ENCODE measurements at regions not wholly inside any gene's neighbourhood (a gene's known extent, or its start where the extent isn't known, plus 50 kb on each side); places are given as distances from the start of the nearest gene placed in this dataset.
A peak's percentile ranks its signal among the peaks of the same experiment; 100 is the strongest.
"Not testable (repeated sequence)": the region's sequence is repeated elsewhere in the genome, so short reads cannot be mapped to it uniquely, and the experiment has no call there.

DNA sequence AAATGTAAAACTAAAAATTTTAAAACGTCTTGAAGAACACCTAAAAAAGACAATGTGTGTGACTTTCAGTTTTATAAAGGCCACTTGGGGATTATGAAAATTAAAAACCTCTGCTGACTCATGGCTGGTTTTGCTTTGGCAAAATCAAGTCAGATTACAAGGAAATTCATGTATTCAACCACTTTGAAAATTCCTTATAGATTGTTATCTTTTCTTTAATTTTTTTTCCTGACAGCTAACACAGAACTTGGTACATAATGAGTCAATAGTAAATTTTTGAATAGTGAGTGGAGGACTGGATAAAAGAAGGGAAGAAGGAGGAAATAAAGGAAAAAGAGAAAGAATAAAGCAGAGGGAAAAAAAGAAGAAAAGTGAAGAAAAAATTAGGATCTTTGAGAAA is 1774.7 kb upstream of the ACO1 start:
- H3K27me3 ChIP-seq (replicated peaks in 1 of 2; ENCODE audit: control insufficient read depth in 2 of 2, insufficient read depth in 2 of 2, low read length in 1 of 2) = no peaks in the 10 kb centered on the region
- H3K9ac ChIP-seq (ENCODE audit: control insufficient read depth, insufficient read depth, low read length) = no peak overlapping the region
- ATAC-seq (no peak), DNase-seq (ENCODE audit: low read depth, low spot score) (no peak), FAIRE-seq (no peak)
- TF ChIP-seq, protein P1, sequence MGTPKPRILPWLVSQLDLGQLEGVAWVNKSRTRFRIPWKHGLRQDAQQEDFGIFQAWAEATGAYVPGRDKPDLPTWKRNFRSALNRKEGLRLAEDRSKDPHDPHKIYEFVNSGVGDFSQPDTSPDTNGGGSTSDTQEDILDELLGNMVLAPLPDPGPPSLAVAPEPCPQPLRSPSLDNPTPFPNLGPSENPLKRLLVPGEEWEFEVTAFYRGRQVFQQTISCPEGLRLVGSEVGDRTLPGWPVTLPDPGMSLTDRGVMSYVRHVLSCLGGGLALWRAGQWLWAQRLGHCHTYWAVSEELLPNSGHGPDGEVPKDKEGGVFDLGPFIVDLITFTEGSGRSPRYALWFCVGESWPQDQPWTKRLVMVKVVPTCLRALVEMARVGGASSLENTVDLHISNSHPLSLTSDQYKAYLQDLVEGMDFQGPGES (IDR thresholded peaks at IDR 0.05) = no peak
- TF ChIP-seq CBX3 (IDR thresholded peaks at IDR 0.05; ENCODE audit: borderline replicate concordance, low read depth) (no peak), MEF2B (IDR thresholded peaks at IDR 0.05; ENCODE audit: partially characterized antibody, poor library complexity, severe bottlenecking) (peak; percentile 31)
- TF ChIP-seq, protein P2, sequence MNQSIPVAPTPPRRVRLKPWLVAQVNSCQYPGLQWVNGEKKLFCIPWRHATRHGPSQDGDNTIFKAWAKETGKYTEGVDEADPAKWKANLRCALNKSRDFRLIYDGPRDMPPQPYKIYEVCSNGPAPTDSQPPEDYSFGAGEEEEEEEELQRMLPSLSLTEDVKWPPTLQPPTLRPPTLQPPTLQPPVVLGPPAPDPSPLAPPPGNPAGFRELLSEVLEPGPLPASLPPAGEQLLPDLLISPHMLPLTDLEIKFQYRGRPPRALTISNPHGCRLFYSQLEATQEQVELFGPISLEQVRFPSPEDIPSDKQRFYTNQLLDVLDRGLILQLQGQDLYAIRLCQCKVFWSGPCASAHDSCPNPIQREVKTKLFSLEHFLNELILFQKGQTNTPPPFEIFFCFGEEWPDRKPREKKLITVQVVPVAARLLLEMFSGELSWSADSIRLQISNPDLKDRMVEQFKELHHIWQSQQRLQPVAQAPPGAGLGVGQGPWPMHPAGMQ (IDR thresholded peaks at IDR 0.05; ENCODE audit: borderline replicate concordance) = no peak
- H3K4me2 ChIP-seq (ENCODE audit: control insufficient read depth, insufficient read depth) = no peak overlapping the region
- 0% methylated on average over 1 of the region's 1 CpG for WGBS (ENCODE audit: insufficient coverage, insufficient replicate concordance, low lambda C conversion rate, missing lambda C conversion rate)
- H2AFZ ChIP-seq (ENCODE audit: control insufficient read depth, low read depth, low read length) = no peak overlapping the region
- H3K27ac ChIP-seq (ENCODE audit: control insufficient read depth, insufficient read depth) = no peak overlapping the region
- H4K20me1 ChIP-seq (ENCODE audit: control insufficient read depth, insufficient read depth) = no peaks in the 10 kb centered on the region
- no peak overlapping the region for H3K4me3 ChIP-seq
- ChIA-PET SMC1A (ENCODE audit: uncharacterized antibody, unreplicated experiment) (no interaction called here), POLR2A (no interaction called here), RAD21 (ENCODE audit: unreplicated experiment) (no interaction called here), CTCF (no interaction called here)
- H3K79me2 ChIP-seq (ENCODE audit: control insufficient read depth, insufficient read depth, low read length) = no peaks in the 10 kb centered on the region
- no peaks in the 10 kb centered on the region for H3K4me1 ChIP-seq (ENCODE audit: control insufficient read depth, insufficient read depth, low read length)
- in situ Hi-C loops (cut with MboI) (no loop called here), intact Hi-C loops (cut with micrococcal nuclease; ENCODE audit: unreplicated experiment) (no loop called here)
- no peaks in the 10 kb centered on the region for H3K36me3 ChIP-seq (ENCODE audit: control insufficient read depth in 2 of 2, insufficient read depth in 2 of 2, low read length in 1 of 2)
- no peaks in the 10 kb centered on the region for H3K9me3 ChIP-seq (replicated peaks; ENCODE audit: control insufficient read depth, insufficient read depth, low read length)
- BruUV-seq (replicated peaks) = no TSS peak

DNA sequence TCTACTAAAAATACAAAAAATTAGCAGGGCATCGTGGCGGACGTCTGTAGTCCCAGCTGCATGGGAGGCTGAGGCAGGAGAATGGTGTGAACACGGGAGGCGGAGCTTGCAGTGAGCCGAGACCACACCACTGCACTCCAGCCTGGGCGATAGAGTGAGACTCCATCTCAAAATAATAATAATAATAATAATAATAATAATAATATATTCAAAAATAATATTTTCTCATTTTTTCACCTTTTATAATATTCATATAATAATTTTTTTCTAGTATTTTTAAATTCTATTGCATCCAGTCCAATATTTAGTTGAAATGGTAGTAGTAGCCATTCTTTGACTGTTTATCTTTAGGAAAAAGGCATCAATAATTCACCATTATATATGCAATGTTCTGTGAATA is 1767.7 kb upstream of the ACO1 start:
- in situ Hi-C loops (cut with MboI); CTCF ChIA-PET; H3K79me2 ChIP-seq (ENCODE audit: control insufficient read depth, insufficient read depth, low read length); DNase-seq (ENCODE audit: low read depth, low spot score); H3K4me3 ChIP-seq; SMC1A ChIA-PET (ENCODE audit: uncharacterized antibody, unreplicated experiment); ATAC-seq; H3K9me3 ChIP-seq (replicated peaks; ENCODE audit: control insufficient read depth, insufficient read depth, low read length); H4K20me1 ChIP-seq (ENCODE audit: control insufficient read depth, insufficient read depth); H3K9ac ChIP-seq (ENCODE audit: control insufficient read depth, insufficient read depth, low read length); intact Hi-C loops (cut with micrococcal nuclease; ENCODE audit: unreplicated experiment); H3K4me2 ChIP-seq (ENCODE audit: control insufficient read depth, insufficient read depth); BruUV-seq (replicated peaks); FAIRE-seq; RAD21 ChIA-PET (ENCODE audit: unreplicated experiment); POLR2A ChIA-PET; H3K27ac ChIP-seq (ENCODE audit: control insufficient read depth, insufficient read depth); H3K4me1 ChIP-seq (ENCODE audit: control insufficient read depth, insufficient read depth, low read length); H2AFZ ChIP-seq (ENCODE audit: control insufficient read depth, low read depth, low read length); H3K36me3 ChIP-seq (ENCODE audit: control insufficient read depth in 2 of 2, insufficient read depth in 2 of 2, low read length in 1 of 2); H3K27me3 ChIP-seq (replicated peaks in 1 of 2; ENCODE audit: control insufficient read depth in 2 of 2, insufficient read depth in 2 of 2, low read length in 1 of 2): not testable (repeated sequence)
- WGBS (ENCODE audit: insufficient coverage, insufficient replicate concordance, low lambda C conversion rate, missing lambda C conversion rate) = 42% methylated on average over 7 of the region's 7 CpGs
